Cardiac muscle cell (in vitro differentiated cells and primary cell): ENCODE measurements at regions not wholly inside any gene's neighbourhood (a gene's known extent, or its start where the extent isn't known, plus 50 kb on each side); places are given as distances from the start of the nearest gene placed in this dataset.

Source experiments
- DNase-seq, 2 donors: peaks; one replicate each; pipeline versions ENCODE4 v3.0.0 to v3.0.0-alpha.2; 2010 to 2017; ENCODE audit warnings: low read depth in 1 of 2, low spot score in 1 of 2
- H3K27ac ChIP-seq: fragments of 200-600 bp; sonication (generic); 2 replicates; pipeline ENCODE4 v1.5.1; 2016
- H3K27me3 ChIP-seq: fragments of 200-600 bp; sonication (generic); 2 replicates; pipeline ENCODE4 v1.6.0; 2016; ENCODE audit warnings: control low read depth
- H3K36me3 ChIP-seq: fragments of 200-600 bp; sonication (generic); 2 replicates; pipeline ENCODE4 v1.5.1; 2016; ENCODE audit warnings: control low read depth
- H3K4me1 ChIP-seq: fragments of 200-600 bp; sonication (generic); 2 replicates; pipeline ENCODE4 v1.8.1; 2017; ENCODE audit warnings: low read depth, mild to moderate bottlenecking, mixed run types
- H3K4me3 ChIP-seq: fragments of 200-600 bp; sonication (generic); 2 replicates; pipeline ENCODE4 v1.5.1; 2016; ENCODE audit warnings: mild to moderate bottlenecking
- H3K9me3 ChIP-seq: fragments of 200-600 bp; sonication (generic); 2 replicates; pipeline ENCODE4 v1.5.1; 2017; ENCODE audit warnings: low read depth, mild to moderate bottlenecking, control low read depth
- CTCF ChIP-seq: IDR thresholded peaks from 2 replicates; pipeline ENCODE4 v1.5.1; 2012; ENCODE audit warnings: low read depth, mild to moderate bottlenecking, low read length

GRCh38 chr18:54517521-54517920 is 73.5 kb upstream of the DYNAP start:
- H3K4me1 ChIP-seq = no peaks in the 10 kb centered on the region
- no peak for TF ChIP-seq CTCF

GRCh38 chr18:54521846-54522245 is 69.2 kb upstream of the DYNAP start:
- Histone ChIP-seq H3K36me3 (no peaks in the 10 kb centered on the region), H3K4me1 (no peaks in the 10 kb centered on the region), H3K4me3 (no peak overlapping the region), H3K9me3 (no peaks in the 10 kb centered on the region), H3K27me3 (no peaks in the 10 kb centered on the region), H3K27ac (no peak overlapping the region)
- TF ChIP-seq CTCF = no peak
- no peak for DNase-seq

More at GRCh38 chr18:54517521-54517920, 73.5 kb upstream of the DYNAP start:
- H3K36me3 ChIP-seq = no peaks in the 10 kb centered on the region
- no peaks in the 10 kb centered on the region for H3K9me3 ChIP-seq
- no peak overlapping the region for H3K4me3 ChIP-seq
- no peak overlapping the region for H3K27ac ChIP-seq
- H3K27me3 ChIP-seq = no peaks in the 10 kb centered on the region
- no peak for DNase-seq

GRCh38 chr18:54528942-54529376 is 62.1 kb upstream of the DYNAP start:
- no peak for TF ChIP-seq CTCF
- Histone ChIP-seq H3K4me1 (no peaks in the 10 kb centered on the region), H3K4me3 (no peak overlapping the region), H3K27me3 (no peaks in the 10 kb centered on the region), H3K9me3 (no peaks in the 10 kb centered on the region), H3K36me3 (no peaks in the 10 kb centered on the region), H3K27ac (no peak overlapping the region)
- no peak for DNase-seq

GRCh38 chr18:54529444-54529843 is 61.6 kb upstream of the DYNAP start:
- Histone ChIP-seq H3K9me3 (no peaks in the 10 kb centered on the region), H3K4me1 (no peaks in the 10 kb centered on the region), H3K36me3 (no peaks in the 10 kb centered on the region), H3K27me3 (no peaks in the 10 kb centered on the region), H3K4me3 (no peak overlapping the region), H3K27ac (no peak overlapping the region)
- TF ChIP-seq CTCF = no peak
- DNase-seq = no peak

- no peaks in the 10 kb centered on the region for H3K36me3 ChIP-seq
- H3K9me3 ChIP-seq = no peaks in the 10 kb centered on the region
- H3K4me1 ChIP-seq = no peaks in the 10 kb centered on the region
- DNase-seq = no peak
- no peak overlapping the region for H3K27ac ChIP-seq
- H3K4me3 ChIP-seq = no peak overlapping the region
- TF ChIP-seq CTCF = no peak
- H3K27me3 ChIP-seq = no peaks in the 10 kb centered on the region
Measured at GRCh38 chr18:54530285-54530684, 60.8 kb upstream of the DYNAP start.
